Fibroblast of lung (primary cell): ENCODE measurements at regions not wholly inside any gene's neighbourhood (a gene's known extent, or its start where the extent isn't known, plus 50 kb on each side); places are given as distances from the start of the nearest gene placed in this dataset.

Experiments used
- EZH2 ChIP-seq: IDR thresholded peaks from 2 replicates; pipeline ENCODE4 v1.5.1; 2012; ENCODE audit warnings: low read length, control low read depth, mild to moderate bottlenecking; ENCODE audit errors: missing control alignments
- TF ChIP-seq, protein P1 (sequence below), 2 donors: IDR thresholded peaks in 1 of 2; conservative IDR thresholded peaks in 1 of 2; 1 replicate in 1 of 2; 2 replicates in 1 of 2; pipeline ENCODE4 v1.5.1; 2011 to 2012; ENCODE audit warnings: low read length in 2 of 2, control low read depth in 1 of 2, inconsistent platforms in 1 of 2, low read depth in 1 of 2, mild to moderate bottlenecking in 1 of 2

GRCh38 chr15:61720197-61720704 is 340.0 kb downstream of the VPS13C start:
- TF ChIP-seq EZH2: no peak
- TF ChIP-seq, protein P1, sequence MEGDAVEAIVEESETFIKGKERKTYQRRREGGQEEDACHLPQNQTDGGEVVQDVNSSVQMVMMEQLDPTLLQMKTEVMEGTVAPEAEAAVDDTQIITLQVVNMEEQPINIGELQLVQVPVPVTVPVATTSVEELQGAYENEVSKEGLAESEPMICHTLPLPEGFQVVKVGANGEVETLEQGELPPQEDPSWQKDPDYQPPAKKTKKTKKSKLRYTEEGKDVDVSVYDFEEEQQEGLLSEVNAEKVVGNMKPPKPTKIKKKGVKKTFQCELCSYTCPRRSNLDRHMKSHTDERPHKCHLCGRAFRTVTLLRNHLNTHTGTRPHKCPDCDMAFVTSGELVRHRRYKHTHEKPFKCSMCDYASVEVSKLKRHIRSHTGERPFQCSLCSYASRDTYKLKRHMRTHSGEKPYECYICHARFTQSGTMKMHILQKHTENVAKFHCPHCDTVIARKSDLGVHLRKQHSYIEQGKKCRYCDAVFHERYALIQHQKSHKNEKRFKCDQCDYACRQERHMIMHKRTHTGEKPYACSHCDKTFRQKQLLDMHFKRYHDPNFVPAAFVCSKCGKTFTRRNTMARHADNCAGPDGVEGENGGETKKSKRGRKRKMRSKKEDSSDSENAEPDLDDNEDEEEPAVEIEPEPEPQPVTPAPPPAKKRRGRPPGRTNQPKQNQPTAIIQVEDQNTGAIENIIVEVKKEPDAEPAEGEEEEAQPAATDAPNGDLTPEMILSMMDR (conservative IDR thresholded peaks at IDR 0.05 in 1 of 2, IDR thresholded peaks at IDR 0.05 in 1 of 2; ENCODE audit: low read depth in 1 of 2, low read length in 2 of 2): no peak
